Hepatocyte (in vitro differentiated cells): ENCODE measurements at regions not wholly inside any gene's neighbourhood (a gene's known extent, or its start where the extent isn't known, plus 50 kb on each side); places are given as distances from the start of the nearest gene placed in this dataset.
A peak's percentile ranks its signal among the peaks of the same experiment; 100 is the strongest.

ENCODE experiments used
- DNase-seq: peaks from one replicate; pipeline ENCODE4 v3.0.0-alpha.2; 2016; ENCODE audit warnings: low spot score
- H2AFZ ChIP-seq: fragments of 200-600 bp; sonication (generic); 2 replicates; pipeline ENCODE4 v1.6.0; 2016; ENCODE audit warnings: antibody characterized with exemption, mild to moderate bottlenecking
- H3K27ac ChIP-seq: fragments of 200-600 bp; sonication (generic); 2 replicates; pipeline ENCODE4 v1.5.1; 2016; ENCODE audit warnings: mild to moderate bottlenecking
- H3K27me3 ChIP-seq: fragments of 200-600 bp; sonication (generic); 2 replicates; pipeline ENCODE4 v1.6.1; 2016
- H3K36me3 ChIP-seq: fragments of 200-600 bp; sonication (generic); replicated peaks from 2 replicates; pipeline ENCODE4 v1.5.1; 2016; ENCODE audit warnings: low read depth; ENCODE audit not compliant: insufficient read depth
- H3K4me1 ChIP-seq: fragments of 200-600 bp; sonication (generic); 2 replicates; pipeline ENCODE4 v1.5.1; 2016; ENCODE audit warnings: mild to moderate bottlenecking, moderate library complexity; ENCODE audit not compliant: insufficient read depth
- H3K4me2 ChIP-seq: fragments of 200-600 bp; sonication (generic); 2 replicates; pipeline ENCODE4 v1.6.0; 2016
- H3K4me3 ChIP-seq: fragments of 200-600 bp; sonication (generic); 2 replicates; pipeline ENCODE4 v1.5.1; 2016; ENCODE audit warnings: mild to moderate bottlenecking
- H3K79me2 ChIP-seq: fragments of 200-600 bp; sonication (generic); 2 replicates; pipeline ENCODE4 v1.6.0; 2017; ENCODE audit warnings: mild to moderate bottlenecking
- H3K9me2 ChIP-seq: fragments of 200-600 bp; sonication (generic); replicated peaks from 2 replicates; pipeline ENCODE4 v1.6.0; 2017; ENCODE audit warnings: mild to moderate bottlenecking; ENCODE audit not compliant: insufficient read depth
- H3K9me3 ChIP-seq: fragments of 200-600 bp; sonication (generic); 2 replicates; pipeline ENCODE4 v1.5.1; 2016; ENCODE audit warnings: low read depth, mild to moderate bottlenecking
- H4K20me1 ChIP-seq: fragments of 200-600 bp; sonication (generic); 2 replicates; pipeline ENCODE4 v1.6.0; 2016; ENCODE audit warnings: mild to moderate bottlenecking; ENCODE audit not compliant: insufficient read depth, poor library complexity, severe bottlenecking
- EZH2 ChIP-seq: fragments of 200-600 bp; sonication (generic); IDR thresholded peaks from 2 replicates; pipeline ENCODE4 v1.6.1; 2016; ENCODE audit warnings: antibody characterized with exemption, mild to moderate bottlenecking, borderline replicate concordance
- EZH2phosphoT487 ChIP-seq: fragments of 200-600 bp; sonication (generic); IDR thresholded peaks from one replicate; pipeline ENCODE4 v1.6.1; 2018; ENCODE audit warnings: antibody characterized with exemption, mild to moderate bottlenecking, low read depth, moderate library complexity; ENCODE audit not compliant: unreplicated experiment, severe bottlenecking
- WGBS: methylation state at CpG from one replicate; pipeline ENCODE4 v1.1.6; 2016; ENCODE audit warnings: low lambda C conversion rate; ENCODE audit errors: missing lambda C conversion rate; 5-methylcytosine and 5-hydroxymethylcytosine counted together
- TF ChIP-seq, protein P1 (sequence below): fragments of 200-600 bp; sonication (generic); IDR thresholded peaks from 2 replicates; pipeline ENCODE4 v1.5.1; 2016; ENCODE audit warnings: antibody characterized with exemption, mild to moderate bottlenecking; ENCODE audit not compliant: poor library complexity

DNA sequence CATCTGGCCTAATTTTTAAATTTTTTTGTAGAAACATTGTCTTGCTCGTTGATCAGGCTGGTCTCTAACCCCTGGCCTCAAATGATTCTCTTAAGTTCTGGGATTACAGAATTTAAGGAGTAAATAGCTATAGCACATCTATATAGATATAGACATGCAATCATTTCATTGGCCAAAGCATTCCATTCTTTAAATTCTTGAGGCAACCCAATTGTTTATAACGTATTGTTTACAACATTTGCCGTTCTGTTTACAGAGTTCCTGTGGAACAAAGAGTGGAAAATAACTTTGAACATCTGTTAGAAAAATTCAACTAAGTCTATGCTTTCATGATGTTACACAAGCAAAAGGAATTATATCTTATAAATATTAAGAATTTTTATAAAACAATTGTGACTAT is 205.2 kb upstream of the ROBO2 start:
- TF ChIP-seq, protein P1, sequence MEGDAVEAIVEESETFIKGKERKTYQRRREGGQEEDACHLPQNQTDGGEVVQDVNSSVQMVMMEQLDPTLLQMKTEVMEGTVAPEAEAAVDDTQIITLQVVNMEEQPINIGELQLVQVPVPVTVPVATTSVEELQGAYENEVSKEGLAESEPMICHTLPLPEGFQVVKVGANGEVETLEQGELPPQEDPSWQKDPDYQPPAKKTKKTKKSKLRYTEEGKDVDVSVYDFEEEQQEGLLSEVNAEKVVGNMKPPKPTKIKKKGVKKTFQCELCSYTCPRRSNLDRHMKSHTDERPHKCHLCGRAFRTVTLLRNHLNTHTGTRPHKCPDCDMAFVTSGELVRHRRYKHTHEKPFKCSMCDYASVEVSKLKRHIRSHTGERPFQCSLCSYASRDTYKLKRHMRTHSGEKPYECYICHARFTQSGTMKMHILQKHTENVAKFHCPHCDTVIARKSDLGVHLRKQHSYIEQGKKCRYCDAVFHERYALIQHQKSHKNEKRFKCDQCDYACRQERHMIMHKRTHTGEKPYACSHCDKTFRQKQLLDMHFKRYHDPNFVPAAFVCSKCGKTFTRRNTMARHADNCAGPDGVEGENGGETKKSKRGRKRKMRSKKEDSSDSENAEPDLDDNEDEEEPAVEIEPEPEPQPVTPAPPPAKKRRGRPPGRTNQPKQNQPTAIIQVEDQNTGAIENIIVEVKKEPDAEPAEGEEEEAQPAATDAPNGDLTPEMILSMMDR, result no peak
- TF ChIP-seq EZH2phosphoT487 (no peak), EZH2 (no peak)
- no peak overlapping the region for H3K4me2 ChIP-seq
- H3K4me1 ChIP-seq, result no peaks in the 10 kb centered on the region
- no peak overlapping the region for H2AFZ ChIP-seq
- 61% methylated on average over 3 of the region's 3 CpGs for WGBS
- H3K9me3 ChIP-seq, result no peaks in the 10 kb centered on the region
- H3K9me2 ChIP-seq, result no peaks in the 10 kb centered on the region
- H3K79me2 ChIP-seq, result no peaks in the 10 kb centered on the region
- DNase-seq, result no peak
- no peaks in the 10 kb centered on the region for H3K27me3 ChIP-seq
- no peaks in the 10 kb centered on the region for H4K20me1 ChIP-seq
- H3K27ac ChIP-seq, result no peak overlapping the region
- no peaks in the 10 kb centered on the region for H3K36me3 ChIP-seq
- H3K4me3 ChIP-seq, result no peak overlapping the region

DNA sequence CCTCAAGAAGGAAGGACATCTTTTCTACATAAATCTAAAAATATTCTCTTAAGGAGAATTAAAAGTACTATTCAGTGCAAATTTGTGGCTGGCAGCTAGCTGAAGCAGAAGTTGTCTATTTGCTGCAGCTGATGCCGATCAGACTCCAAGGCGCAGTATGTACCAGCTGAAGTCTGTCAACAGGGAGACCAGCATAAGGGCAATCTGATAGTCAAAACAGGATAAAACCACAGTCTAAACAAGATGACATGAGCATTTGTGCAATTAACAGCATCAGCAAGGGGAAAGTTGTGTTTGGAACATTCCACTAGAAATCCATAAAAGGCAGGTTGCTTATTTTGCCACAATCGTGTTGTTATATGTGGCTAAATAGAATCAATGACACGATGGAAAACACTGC is 198.2 kb upstream of the ROBO2 start:
- Histone ChIP-seq H3K4me2 (peak overlapping the region; percentile 36), H3K4me1 (no peaks in the 10 kb centered on the region), H3K9me3 (no peaks in the 10 kb centered on the region), H3K4me3 (no peak overlapping the region), H3K27me3 (no peaks in the 10 kb centered on the region), H3K9me2 (no peaks in the 10 kb centered on the region), H3K79me2 (no peaks in the 10 kb centered on the region), H4K20me1 (no peaks in the 10 kb centered on the region), H2AFZ (no peak overlapping the region), H3K27ac (peak overlapping the region; percentile 10), H3K36me3 (no peaks in the 10 kb centered on the region)
- DNase-seq, result no peak
- whole genome bisulfite sequencing, result 52% methylated on average over 4 of the region's 4 CpGs
- TF ChIP-seq EZH2phosphoT487, result no peak
- TF ChIP-seq, protein P1, result no peak
- TF ChIP-seq EZH2, result no peak

DNA sequence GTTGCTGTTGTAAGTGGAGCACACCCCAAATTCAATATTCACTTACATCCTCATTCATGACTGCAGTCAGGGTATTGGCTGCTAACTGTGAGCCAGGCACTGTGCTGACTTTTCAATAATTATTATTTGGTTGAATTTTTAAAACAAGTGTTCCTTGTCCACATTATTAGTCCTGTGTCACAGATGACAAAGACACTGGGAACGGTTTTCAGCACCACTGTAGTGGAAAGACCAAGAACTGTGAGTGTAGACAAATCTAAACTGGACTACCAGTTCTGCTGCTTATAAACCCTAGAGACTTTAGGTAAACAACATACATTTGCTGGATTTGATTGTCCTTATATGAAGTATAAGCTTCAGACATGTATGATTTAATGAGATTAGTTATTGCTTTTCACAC is 197.7 kb upstream of the ROBO2 start:
- WGBS, result 71% methylated on average over 1 of the region's 1 CpG
- TF ChIP-seq EZH2phosphoT487 (no peak), EZH2 (no peak)
- TF ChIP-seq, protein P1, result no peak
- Histone ChIP-seq H3K4me1 (no peaks in the 10 kb centered on the region), H3K4me3 (no peak overlapping the region), H3K27ac (peak overlapping the region; percentile 10), H3K9me3 (no peaks in the 10 kb centered on the region), H4K20me1 (no peaks in the 10 kb centered on the region), H3K4me2 (peak overlapping the region; percentile 36), H3K79me2 (no peaks in the 10 kb centered on the region), H3K36me3 (no peaks in the 10 kb centered on the region), H2AFZ (no peak overlapping the region), H3K27me3 (no peaks in the 10 kb centered on the region), H3K9me2 (no peaks in the 10 kb centered on the region)
- DNase-seq, result no peak

- Histone ChIP-seq H2AFZ (no peak overlapping the region), H3K27me3 (no peaks in the 10 kb centered on the region), H3K4me1 (no peaks in the 10 kb centered on the region), H4K20me1 (no peaks in the 10 kb centered on the region), H3K4me2 (no peak overlapping the region), H3K9me3 (no peaks in the 10 kb centered on the region), H3K79me2 (no peaks in the 10 kb centered on the region), H3K36me3 (no peaks in the 10 kb centered on the region), H3K27ac (no peak overlapping the region), H3K4me3 (no peak overlapping the region), H3K9me2 (no peaks in the 10 kb centered on the region)
- DNase-seq, result no peak
- 95% methylated on average over 2 of the region's 2 CpGs for WGBS
- TF ChIP-seq EZH2 (no peak), EZH2phosphoT487 (no peak)
- TF ChIP-seq, protein P1, result no peak
These were observed 184.4 kb upstream of the ROBO2 start for GRCh38 chr3:76855451-76855850.
